ENCODE measurements at regions not wholly inside any gene's neighbourhood (a gene's known extent, or its start where the extent isn't known, plus 50 kb on each side); places are given as distances from the start of the nearest gene placed in this dataset.

GRCh38 chr1:116298746-116299145, 74.3 kb upstream of the ATP1A1 start:
- Histone ChIP-seq H3K9me3 (ENCODE audit: control insufficient read depth, insufficient read depth, low read length) (0 out of 2 replicates have a peak, but pooled peaks cover 2% of the 10 kb centered on the region), H4K8ac (ENCODE audit: low read depth in 2 of 2, low read length in 2 of 2) (no peak overlapping the region), H3K79me1 (ENCODE audit: low read depth in 1 of 2, low read length in 2 of 2) (no peaks in the 10 kb centered on the region), H3K27ac (ENCODE audit: insufficient read depth, low read length) (no peak overlapping the region), H4K5ac (ENCODE audit: low read depth, low read length) (no peak overlapping the region), H3K18ac (ENCODE audit: low read depth, low read length) (no peak overlapping the region), H2AK5ac (ENCODE audit: low read depth, low read length) (no peak overlapping the region), H4K20me1 (ENCODE audit: insufficient read depth, low read length) (no peaks in the 10 kb centered on the region), H3K9ac (ENCODE audit: low read depth, low read length) (no peak overlapping the region), H3K27me3 (ENCODE audit: control insufficient read depth, insufficient read depth, low read length) (no peaks in the 10 kb centered on the region), H3K4me3 (ENCODE audit: insufficient read depth, low read depth, low read length) (no peak overlapping the region), H4K91ac (ENCODE audit: insufficient read depth, low read depth, low read length) (no peak overlapping the region), H3K4ac (ENCODE audit: low read depth, low read length) (no peak overlapping the region), H2AK9ac (replicated peaks; ENCODE audit: low read depth, low read length, poor library complexity) (no peak overlapping the region), H3K4me2 (ENCODE audit: low read depth, low read length) (no peak overlapping the region), H2BK20ac (ENCODE audit: low read depth, low read length) (no peak overlapping the region), H2AFZ (replicated peaks; ENCODE audit: low read length, poor library complexity) (no peak overlapping the region), H3K14ac (replicated peaks; ENCODE audit: low read depth, low read length) (no peak overlapping the region), H3K36me3 (ENCODE audit: control insufficient read depth, insufficient read depth, low read length) (no peaks in the 10 kb centered on the region), H2BK120ac (ENCODE audit: low read depth, low read length) (no peak overlapping the region), H3K23ac (ENCODE audit: low read depth, low read length) (no peak overlapping the region), H3K4me1 (ENCODE audit: control insufficient read depth, insufficient read depth, low read length) (no peaks in the 10 kb centered on the region), H2BK5ac (ENCODE audit: low read depth, low read length, poor library complexity, severe bottlenecking) (no peak overlapping the region), H3K56ac (ENCODE audit: extremely low read depth, insufficient read depth, low read length) (no peak overlapping the region), H2BK15ac (ENCODE audit: low read depth, low read length) (no peak overlapping the region), H3K9me1 (ENCODE audit: insufficient read depth, low read length) (no peaks in the 10 kb centered on the region)
- TF ChIP-seq RCOR1 (IDR thresholded peaks at IDR 0.05; ENCODE audit: insufficient replicate concordance, low read length) (no peak), MAFK (IDR thresholded peaks at IDR 0.05; ENCODE audit: low read depth, low read length) (no peak), MXI1 (IDR thresholded peaks at IDR 0.05; ENCODE audit: borderline replicate concordance, low read depth, low read length) (no peak), RAD21 (IDR thresholded peaks at IDR 0.05; ENCODE audit: low read length) (no peak), CEBPB (IDR thresholded peaks at IDR 0.05; ENCODE audit: low read depth, low read length) (no peak)
- CTCF ChIA-PET: no interaction called here
- intact Hi-C loops (cut with micrococcal nuclease) (no loop called here), in situ Hi-C loops (cut with MboI; ENCODE audit: low sequenced_read_pairs) (loop anchor here (10.0 kb wide), 1 partner anchor 64 kb away; no protein-coding TSS in a partner anchor), dilution Hi-C loops (cut with HindIII; ENCODE audit: low sequenced_read_pairs, unreplicated experiment) (no loop called here)
- no CpG with 5 or more reads among the region's 4 CpGs for whole genome bisulfite sequencing, 2 experiments (ENCODE audit: extremely low coverage in 2 of 2, insufficient read length in 1 of 2)
- no TSS peak for BruUV-seq (replicated peaks)
- DNase-seq: no peak
- ATAC-seq (ENCODE audit: low read depth): no peak
- POLR2A ChIA-PET (ENCODE audit: unreplicated experiment): no interaction called here
